Activated CD4-positive, CD25-positive, alpha-beta regulatory T cell treated with anti-CD3 and anti-CD28 coated beads, Interleukin-2, amount 50 U/mL, for 24 hours (primary cell): ENCODE measurements at regions not wholly inside any gene's neighbourhood (a gene's known extent, or its start where the extent isn't known, plus 50 kb on each side); places are given as distances from the start of the nearest gene placed in this dataset.

Experiments used
- ATAC-seq, 2 donors: fragments of 150-1000 bp; cut with Tn5 transposase; one replicate each; pipeline ENCODE4 v1.10.0; 2021; ENCODE audit warnings: mild to moderate bottlenecking in 1 of 2, moderate library complexity in 1 of 2

GRCh38 chr9:19587678-19588077 lies 178.9 kb downstream of the ACER2 start:
- no peak for ATAC-seq

GRCh38 chr9:19583890-19584289 lies 175.1 kb downstream of the ACER2 start:
- ATAC-seq: no peak

GRCh38 chr9:19577411-19577810 lies 168.6 kb downstream of the ACER2 start:
- ATAC-seq: no peak

GRCh38 chr9:19568946-19569345 lies 160.1 kb downstream of the ACER2 start:
- ATAC-seq: no peak

- no peak for ATAC-seq
Observed at GRCh38 chr9:19564396-19565061, 155.7 kb downstream of the ACER2 start.

- no peak for ATAC-seq
Observed at GRCh38 chr9:19555214-19555613, 146.4 kb downstream of the ACER2 start.

GRCh38 chr9:19554529-19554928 lies 145.7 kb downstream of the ACER2 start:
- ATAC-seq: no peak

GRCh38 chr9:19553441-19553840 lies 144.6 kb downstream of the ACER2 start:
- no peak for ATAC-seq

GRCh38 chr9:19552282-19553105 lies 143.7 kb downstream of the ACER2 start:
- no peak for ATAC-seq

- no peak for ATAC-seq
Observed at GRCh38 chr9:19551124-19551929, 142.5 kb downstream of the ACER2 start.

GRCh38 chr9:19550009-19550408 lies 141.2 kb downstream of the ACER2 start:
- ATAC-seq: no peak

GRCh38 chr9:19533373-19533772 lies 124.6 kb downstream of the ACER2 start:
- ATAC-seq: no peak

GRCh38 chr9:19527663-19528062 lies 118.9 kb downstream of the ACER2 start:
- ATAC-seq: no peak

- ATAC-seq: no peak
Observed at GRCh38 chr9:19522558-19522957, 113.7 kb downstream of the ACER2 start.

- no peak for ATAC-seq
Observed at GRCh38 chr9:19521205-19521604, 112.4 kb downstream of the ACER2 start.

- no peak for ATAC-seq
Observed at GRCh38 chr9:19517202-19517942, 108.6 kb downstream of the ACER2 start.

GRCh38 chr9:19516348-19516747 lies 107.5 kb downstream of the ACER2 start:
- no peak for ATAC-seq

- no peak for ATAC-seq
Observed at GRCh38 chr9:19513671-19514275, 105.0 kb downstream of the ACER2 start.

- no peak for ATAC-seq
Observed at GRCh38 chr9:19512103-19512832, 103.5 kb downstream of the ACER2 start.

GRCh38 chr9:19511694-19512093 lies 102.9 kb downstream of the ACER2 start:
- ATAC-seq: no peak

GRCh38 chr9:19510907-19511306 lies 102.1 kb downstream of the ACER2 start:
- ATAC-seq: no peak
